Kidney epithelial cell (primary cell): ENCODE measurements at regions not wholly inside any gene's neighbourhood (a gene's known extent, or its start where the extent isn't known, plus 50 kb on each side); places are given as distances from the start of the nearest gene placed in this dataset.

Experiments used
- DNase-seq: peaks from one replicate; pipeline ENCODE4 v3.0.0-alpha.2; 2010; ENCODE audit warnings: low read depth
- H3K27me3 ChIP-seq: 2 replicates; pipeline ENCODE4 v1.6.0; 2011; ENCODE audit warnings: low read length; ENCODE audit not compliant: control insufficient read depth, insufficient read depth
- H3K36me3 ChIP-seq: 2 replicates; pipeline ENCODE4 v1.5.1; 2011; ENCODE audit warnings: low read length; ENCODE audit not compliant: control insufficient read depth, insufficient read depth
- H3K4me3 ChIP-seq: 2 replicates; pipeline ENCODE4 v1.5.1; 2011; ENCODE audit warnings: low read depth, mild to moderate bottlenecking, control low read depth, low read length
- CTCF ChIP-seq: IDR thresholded peaks from 2 replicates; pipeline ENCODE4 v1.5.1; 2011; ENCODE audit warnings: mild to moderate bottlenecking, moderate library complexity, low read length, control low read depth, inconsistent platforms; ENCODE audit not compliant: insufficient read depth, poor library complexity, severe bottlenecking

- no peak for DNase-seq
- Histone ChIP-seq H3K27me3 (no peaks in the 10 kb centered on the region), H3K4me3 (no peak overlapping the region), H3K36me3 (no peaks in the 10 kb centered on the region)
- no peak for TF ChIP-seq CTCF
These were observed 140.5 kb upstream of the COBL start for GRCh38 chr7:51457079-51457478.

GRCh38 chr7:51456431-51457060 is 139.9 kb upstream of the COBL start:
- no peak for TF ChIP-seq CTCF
- DNase-seq: no peak
- no peaks in the 10 kb centered on the region for H3K36me3 ChIP-seq
- H3K27me3 ChIP-seq: no peaks in the 10 kb centered on the region
- no peak overlapping the region for H3K4me3 ChIP-seq

- Histone ChIP-seq H3K36me3 (no peaks in the 10 kb centered on the region), H3K4me3 (no peak overlapping the region), H3K27me3 (no peaks in the 10 kb centered on the region)
- TF ChIP-seq CTCF: no peak
- DNase-seq: no peak
These were observed 139.3 kb upstream of the COBL start for GRCh38 chr7:51455948-51456347.

GRCh38 chr7:51455513-51455912 is 138.9 kb upstream of the COBL start:
- DNase-seq: no peak
- no peak for TF ChIP-seq CTCF

GRCh38 chr7:51455086-51455485 is 138.5 kb upstream of the COBL start:
- H3K36me3 ChIP-seq: no peaks in the 10 kb centered on the region
- no peak for DNase-seq
- TF ChIP-seq CTCF: no peak
- no peaks in the 10 kb centered on the region for H3K27me3 ChIP-seq
- no peak overlapping the region for H3K4me3 ChIP-seq

More at GRCh38 chr7:51455513-51455912, 138.9 kb upstream of the COBL start:
- Histone ChIP-seq H3K27me3 (no peaks in the 10 kb centered on the region), H3K4me3 (no peak overlapping the region), H3K36me3 (no peaks in the 10 kb centered on the region)

GRCh38 chr7:51452694-51453093 is 136.1 kb upstream of the COBL start:
- TF ChIP-seq CTCF: no peak
- Histone ChIP-seq H3K27me3 (no peaks in the 10 kb centered on the region), H3K36me3 (no peaks in the 10 kb centered on the region), H3K4me3 (no peak overlapping the region)
- no peak for DNase-seq
